ENCODE measurements at regions not wholly inside any gene's neighbourhood (a gene's known extent, or its start where the extent isn't known, plus 50 kb on each side); places are given as distances from the start of the nearest gene placed in this dataset.

- H4K91ac ChIP-seq (ENCODE audit: insufficient read length, low read depth, low read length), result no peak overlapping the region
- no peak overlapping the region for H4K8ac ChIP-seq (replicated peaks; ENCODE audit: insufficient read length, low read depth, low read length)
Measured at GRCh38 chr16:80436510-80436909, 104.3 kb upstream of the DYNLRB2 start.

More at GRCh38 chr16:80436510-80436909, 104.3 kb upstream of the DYNLRB2 start:
- Histone ChIP-seq H3K79me1 (ENCODE audit: insufficient read depth, low read depth, low read length, poor library complexity, severe bottlenecking) (no peaks in the 10 kb centered on the region), H3T11ph (ENCODE audit: low read length) (no peak overlapping the region), H3K23me2 (ENCODE audit: insufficient read length, low read depth, low read length, poor library complexity, severe bottlenecking) (no peaks in the 10 kb centered on the region), H3K4me1 (ENCODE audit: insufficient read depth, low read length) (no peaks in the 10 kb centered on the region), H3K4ac (ENCODE audit: low read depth, low read length) (no peak overlapping the region), H3K14ac (ENCODE audit: insufficient read depth, low read length) (no peak overlapping the region), H4K20me1 (ENCODE audit: control insufficient read depth, insufficient read depth, insufficient read length) (no peaks in the 10 kb centered on the region), H3K4me2 (ENCODE audit: insufficient read depth, insufficient read length, low read length) (no peak overlapping the region), H2BK5ac (ENCODE audit: insufficient read length, low read length) (no peak overlapping the region), H3K27ac (ENCODE audit: insufficient read length, low read depth, low read length) (no peak overlapping the region), H2BK12ac (ENCODE audit: insufficient read length, low read depth, low read length) (no peak overlapping the region), H2BK15ac (ENCODE audit: low read depth, low read length) (no peak overlapping the region), H3K79me2 (ENCODE audit: insufficient read depth, low read length) (no peaks in the 10 kb centered on the region), H3K23ac (ENCODE audit: insufficient read length, low read depth, low read length) (no peak overlapping the region), H3K27me3 (ENCODE audit: insufficient read depth, low read length) (no peaks in the 10 kb centered on the region), H3K9ac (ENCODE audit: extremely low read depth, insufficient read length, low read length) (no peak overlapping the region), H2BK120ac (ENCODE audit: low read depth, low read length, poor library complexity, severe bottlenecking) (no peak overlapping the region), H4K5ac (ENCODE audit: insufficient read length, low read depth, low read length) (no peak overlapping the region), H2AFZ (ENCODE audit: low read length) (no peak overlapping the region), H3K18ac (ENCODE audit: insufficient read length, low read depth, low read length) (no peak overlapping the region), H3K56ac (ENCODE audit: insufficient read length, low read depth, low read length) (no peak overlapping the region), H2AK5ac (ENCODE audit: insufficient read length, low read length) (no peak overlapping the region), H2BK20ac (ENCODE audit: low read depth, low read length, poor library complexity, severe bottlenecking) (no peak overlapping the region), H3K9me3 (ENCODE audit: control insufficient read depth, low read depth, low read length) (no peaks in the 10 kb centered on the region)
- Mint-ChIP-seq H3K4me3 (no peak overlapping the region), H3K27ac (no peak overlapping the region), H3K4me1 (peaks cover 0 to 3% of the 10 kb centered on the region in 2 experiments; a peak in 2 of 4 replicates), H3K9me3 (no peaks in the 10 kb centered on the region; a peak in 1 of 5 replicates), H3K27me3 (ENCODE audit: low read depth) (peaks cover 7% of the 10 kb centered on the region), H3K36me3 (ENCODE audit: insufficient read depth in 1 of 3, low read depth in 3 of 3) (no peaks in the 10 kb centered on the region)
- DNase-seq, result no peak
- no peak for TF ChIP-seq CTCF (conservative IDR thresholded peaks at IDR 0.05)

Measured in H9 (cell line).